NAMALWA (cell line): ENCODE measurements at regions not wholly inside any gene's neighbourhood (a gene's known extent, or its start where the extent isn't known, plus 50 kb on each side); places are given as distances from the start of the nearest gene placed in this dataset.
"Not testable (repeated sequence)": the region's sequence is repeated elsewhere in the genome, so short reads cannot be mapped to it uniquely, and the experiment has no call there.

Experiments used
- DNase-seq: peaks from one replicate; pipeline ENCODE4 v3.0.0-alpha.2; 2015; ENCODE audit warnings: low spot score

DNA sequence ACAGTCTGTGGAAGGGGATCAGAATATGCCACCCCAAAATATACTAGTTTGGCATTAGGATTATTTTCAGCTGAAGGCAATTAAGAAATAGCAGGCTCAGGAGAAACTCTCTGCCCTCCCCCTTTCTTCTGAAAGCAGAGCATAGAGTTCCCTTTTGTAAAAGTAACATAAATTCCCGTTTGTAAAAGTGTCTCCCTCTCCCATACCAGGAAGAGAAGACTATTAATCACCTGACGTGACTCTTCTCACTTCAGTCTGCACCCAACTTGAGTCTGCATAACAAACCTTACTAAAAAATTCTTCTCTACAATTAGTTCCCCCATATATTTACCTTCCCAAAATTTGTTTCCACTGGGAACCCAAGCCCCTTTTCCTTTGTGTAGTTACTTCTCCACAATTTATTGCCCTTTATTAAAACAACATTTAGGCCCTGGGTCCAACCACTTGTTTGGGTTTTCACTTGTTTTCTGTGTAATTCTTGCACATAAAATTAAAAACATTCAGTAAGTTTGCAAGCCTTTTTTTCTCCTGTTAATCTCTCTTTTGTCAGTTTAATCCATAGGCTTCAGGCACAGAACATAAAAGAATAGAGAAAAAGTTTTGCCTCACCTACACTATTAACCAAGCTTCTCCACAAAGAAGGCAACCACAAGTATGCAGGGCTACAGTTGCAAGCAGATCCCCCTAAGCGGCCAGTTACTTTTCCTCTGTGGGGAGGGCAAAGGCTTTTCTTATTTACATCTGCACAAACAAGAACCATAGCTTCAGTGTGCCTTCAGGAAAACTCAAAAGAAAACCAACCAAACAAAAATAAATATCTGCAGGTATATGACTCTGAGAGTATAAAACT lies 73.8 kb upstream of the EPCAM start:
- DNase-seq = no peak

DNA sequence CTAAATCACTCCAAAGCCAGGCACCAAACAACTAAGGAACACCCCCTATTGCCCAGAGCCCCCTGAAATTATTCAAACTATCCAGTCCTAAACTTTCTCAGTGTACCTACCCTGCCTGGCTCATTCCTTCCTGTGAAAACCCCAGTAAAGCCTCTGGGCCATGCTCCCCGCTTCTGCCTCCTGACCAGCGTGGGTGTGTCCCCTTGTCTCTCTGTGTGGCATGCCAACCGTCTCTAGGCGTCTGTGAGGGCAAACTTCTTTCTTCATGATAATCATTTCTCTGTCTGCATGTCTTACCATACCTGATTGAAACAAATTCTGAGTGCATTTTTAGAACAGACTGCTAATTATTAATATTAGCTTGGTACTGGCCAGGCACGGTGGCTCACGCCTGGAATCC lies 75.1 kb upstream of the EPCAM start:
- no peak for DNase-seq

DNA sequence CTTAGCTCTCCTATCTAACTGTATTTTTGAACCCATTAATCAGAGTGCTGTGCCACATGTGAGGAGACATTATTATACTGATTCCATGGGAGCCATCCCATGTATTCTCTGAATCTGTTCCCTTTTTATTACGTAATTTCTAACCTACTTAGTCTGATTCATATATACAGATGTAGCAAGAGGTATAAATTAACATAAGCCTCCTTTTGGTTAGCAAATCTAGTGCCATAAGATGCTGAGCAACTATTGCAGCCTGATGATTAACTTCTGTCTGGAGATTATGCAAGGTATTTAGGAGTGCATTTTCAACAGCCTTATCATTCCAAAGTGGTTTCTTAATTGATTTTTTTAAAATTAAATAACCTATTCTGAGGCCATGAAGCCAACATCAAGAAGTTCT lies 80.2 kb upstream of the EPCAM start:
- DNase-seq = no peak

DNA sequence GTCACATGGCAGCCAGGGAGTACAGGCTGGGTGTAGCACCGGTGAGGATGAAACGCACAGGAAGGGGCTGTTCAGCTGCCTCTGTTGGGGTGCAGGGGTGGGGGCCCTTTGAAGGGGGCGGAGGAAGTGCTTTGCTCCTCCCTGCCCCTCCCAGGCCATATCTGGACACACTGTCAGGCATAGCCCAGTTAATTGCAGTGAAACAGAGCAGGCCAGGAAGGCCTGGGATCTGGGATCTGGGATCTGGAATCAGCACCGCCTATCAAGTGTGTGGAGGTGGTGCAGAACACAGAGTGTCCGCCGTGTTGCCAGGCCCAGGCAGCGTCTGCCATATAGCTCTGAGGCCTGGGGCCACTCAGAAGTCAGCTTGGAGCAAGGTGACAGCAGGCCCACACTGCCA lies 85.5 kb upstream of the EPCAM start:
- no peak for DNase-seq

DNA sequence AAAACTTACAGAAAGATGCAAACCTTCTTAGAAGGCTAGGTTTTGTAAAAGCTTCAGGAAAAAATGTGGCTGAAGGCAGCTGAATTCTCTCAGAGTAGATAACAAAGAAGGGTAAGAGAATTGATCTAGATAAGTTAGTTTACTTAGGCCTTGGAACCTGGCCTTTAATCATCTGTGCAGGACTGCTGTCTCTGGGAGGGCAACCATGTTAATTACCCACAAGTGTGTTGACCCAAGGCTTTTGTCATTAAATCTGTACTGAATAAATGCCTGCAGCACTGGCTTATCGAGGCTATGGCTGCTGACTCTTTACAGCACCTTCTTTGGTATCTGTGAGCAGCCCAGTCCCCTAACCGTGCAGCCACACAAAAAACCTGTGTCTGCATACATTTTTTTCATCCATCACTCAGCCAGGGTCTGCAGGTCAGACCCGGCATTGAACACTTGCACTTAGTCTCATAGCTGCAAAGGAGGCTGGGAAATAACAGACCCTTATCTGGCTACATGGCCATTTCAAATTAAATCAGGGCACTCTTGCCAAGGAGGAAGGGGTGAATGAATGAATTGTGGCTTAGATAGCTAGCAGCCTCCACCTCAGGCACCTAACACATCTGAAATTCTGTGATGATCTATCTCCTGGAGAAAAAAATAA lies 86.4 kb upstream of the EPCAM start:
- no peak for DNase-seq

DNA sequence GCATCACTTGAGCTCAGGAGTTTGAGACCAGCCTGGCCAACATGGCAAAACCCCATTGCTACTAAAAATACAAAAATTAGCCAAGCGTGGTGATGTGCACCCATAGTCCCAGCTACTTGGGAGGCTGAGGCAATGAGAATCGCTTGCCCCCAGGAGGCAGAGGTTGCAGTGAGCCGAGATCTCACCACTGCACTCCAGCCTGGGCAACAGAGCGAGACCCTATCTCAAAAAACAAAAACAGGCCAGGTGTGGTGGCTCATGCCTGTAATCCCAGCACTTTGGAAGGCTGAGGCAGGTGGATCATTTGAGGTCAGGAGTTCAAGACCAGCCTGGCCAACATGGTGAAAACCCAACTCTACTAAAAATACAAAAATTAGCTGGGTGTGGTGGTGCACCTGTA lies 89.6 kb upstream of the EPCAM start:
- not testable (repeated sequence) for DNase-seq

DNA sequence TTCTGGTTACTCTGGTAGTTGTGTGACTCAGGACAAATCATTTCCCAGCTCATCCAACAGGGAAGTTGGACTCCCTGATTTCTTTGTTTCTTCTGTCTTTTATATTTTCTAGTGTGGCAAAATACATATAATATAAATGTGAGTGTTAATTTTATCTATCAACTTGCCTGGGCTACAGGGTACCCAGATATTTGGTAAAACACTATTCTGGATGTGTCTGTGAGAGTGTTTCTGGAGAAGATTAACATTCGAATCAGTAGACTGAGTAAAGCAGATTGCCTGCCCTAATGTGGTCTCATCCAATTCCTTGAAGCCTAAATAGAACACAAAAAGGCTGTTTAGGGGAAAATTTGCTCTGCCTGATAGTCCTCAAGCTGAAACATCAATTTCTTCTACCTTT lies 91.1 kb upstream of the EPCAM start:
- no peak for DNase-seq

DNA sequence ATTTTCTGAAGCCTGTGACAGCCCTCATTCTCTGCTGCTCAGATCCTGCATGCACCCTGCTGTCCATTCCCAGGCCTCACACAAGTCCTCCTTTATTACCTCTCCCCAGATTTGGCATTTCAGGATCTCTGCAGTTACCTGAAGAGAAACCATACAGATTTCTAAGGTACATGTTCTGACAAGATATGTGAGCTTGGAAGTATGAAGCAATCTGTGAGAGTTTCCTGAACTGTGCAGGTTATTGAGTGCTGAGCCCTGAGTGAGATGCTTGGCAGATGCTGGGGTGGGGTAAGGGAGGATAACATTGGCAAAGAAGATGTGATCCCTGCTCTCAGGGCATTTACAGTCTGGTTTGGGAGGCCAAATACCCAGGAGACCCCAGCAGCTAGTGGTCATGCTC lies 91.9 kb upstream of the EPCAM start:
- DNase-seq = no peak

DNA sequence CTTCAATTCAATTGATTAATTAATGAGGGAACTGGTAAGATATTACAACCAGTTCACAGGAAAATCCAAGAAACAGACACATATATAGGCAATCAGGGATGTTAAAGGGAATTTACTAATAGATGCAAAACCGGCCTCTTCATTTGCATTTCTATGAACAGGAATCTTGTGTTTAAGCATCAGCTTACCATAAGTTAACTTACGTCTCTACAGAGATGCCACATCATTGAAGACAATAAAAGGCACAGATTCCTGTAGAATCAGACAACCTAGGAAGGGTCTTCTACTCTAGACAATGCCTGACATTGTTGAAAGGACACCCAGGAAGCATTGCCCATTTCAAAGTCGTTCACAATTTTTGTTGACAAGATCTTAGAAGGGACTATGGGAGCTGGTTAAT lies 93.0 kb upstream of the EPCAM start:
- no peak for DNase-seq

DNA sequence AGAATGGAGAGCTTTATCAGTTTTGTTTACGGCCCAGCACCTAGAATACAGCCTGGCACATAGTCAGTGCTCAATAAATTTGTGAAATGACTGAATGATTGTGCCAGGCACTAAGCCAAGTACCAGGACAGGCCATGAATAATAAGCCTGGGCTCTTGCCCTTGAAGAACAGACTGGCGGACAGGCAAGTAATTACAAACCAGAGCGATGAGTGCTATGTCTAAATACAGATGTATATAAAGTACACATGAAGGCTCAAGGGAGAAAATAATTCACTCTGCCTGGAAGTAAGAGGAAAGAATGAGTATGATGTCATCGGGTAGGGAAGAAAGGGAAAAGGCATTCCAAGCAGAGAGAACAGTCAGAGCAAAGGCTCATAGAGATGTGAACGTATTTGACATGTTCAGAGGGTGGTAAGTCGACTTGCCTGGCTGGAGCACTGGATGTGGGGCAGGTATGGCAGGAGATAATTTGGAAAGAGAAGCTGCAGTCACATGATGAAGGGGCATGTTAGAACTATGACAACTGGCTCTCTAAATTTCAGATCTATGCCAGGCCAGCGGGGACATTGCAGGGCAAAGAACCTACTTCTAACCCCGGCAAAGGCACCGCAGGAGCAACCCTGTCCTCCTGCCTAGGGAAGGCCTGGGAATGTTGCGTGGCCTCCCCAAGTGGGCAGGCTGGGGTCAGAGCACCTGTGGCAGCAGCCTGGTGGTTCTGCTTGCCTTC lies 94.9 kb upstream of the EPCAM start:
- DNase-seq = no peak

DNA sequence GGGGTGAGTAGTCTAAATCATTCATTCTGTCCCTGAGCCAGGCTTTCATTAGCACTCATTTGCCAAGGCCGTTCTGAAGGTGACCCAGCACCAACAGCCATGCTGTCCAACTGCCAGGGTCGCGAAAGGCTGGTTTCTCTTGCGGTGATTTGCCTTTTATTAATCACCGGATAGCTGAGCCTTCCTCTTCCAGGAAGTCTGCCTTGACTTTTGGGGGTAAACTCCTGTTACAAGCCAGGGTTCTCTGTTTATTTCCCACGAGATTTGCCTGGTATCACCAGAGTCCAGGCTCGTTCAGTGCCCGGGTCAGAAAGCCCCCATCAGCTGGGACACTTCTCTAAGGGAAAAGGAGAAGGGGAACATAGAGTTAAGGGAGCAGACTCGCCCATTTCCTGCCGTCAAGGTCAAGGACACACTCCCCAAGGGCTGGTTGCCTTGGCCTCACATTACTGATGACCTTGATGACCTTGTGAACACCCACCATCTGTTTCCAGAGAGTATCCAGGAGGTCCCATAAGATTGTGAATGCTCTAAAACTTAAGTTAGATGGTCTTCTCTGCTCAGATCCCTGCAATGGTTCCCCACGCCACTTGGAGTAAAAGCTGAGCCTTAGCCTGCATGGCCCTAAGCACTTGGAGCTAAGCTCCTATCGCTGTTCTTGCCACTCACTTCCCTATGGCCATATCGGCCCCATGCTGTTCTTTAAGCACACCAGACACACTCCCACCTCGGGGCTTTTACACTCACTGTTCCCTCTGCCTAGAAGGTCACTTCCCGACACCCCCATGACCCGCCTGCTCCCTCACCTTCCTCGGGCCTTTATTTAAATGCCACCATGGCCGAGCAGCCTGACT lies 96.0 kb upstream of the EPCAM start:
- DNase-seq = no peak

DNA sequence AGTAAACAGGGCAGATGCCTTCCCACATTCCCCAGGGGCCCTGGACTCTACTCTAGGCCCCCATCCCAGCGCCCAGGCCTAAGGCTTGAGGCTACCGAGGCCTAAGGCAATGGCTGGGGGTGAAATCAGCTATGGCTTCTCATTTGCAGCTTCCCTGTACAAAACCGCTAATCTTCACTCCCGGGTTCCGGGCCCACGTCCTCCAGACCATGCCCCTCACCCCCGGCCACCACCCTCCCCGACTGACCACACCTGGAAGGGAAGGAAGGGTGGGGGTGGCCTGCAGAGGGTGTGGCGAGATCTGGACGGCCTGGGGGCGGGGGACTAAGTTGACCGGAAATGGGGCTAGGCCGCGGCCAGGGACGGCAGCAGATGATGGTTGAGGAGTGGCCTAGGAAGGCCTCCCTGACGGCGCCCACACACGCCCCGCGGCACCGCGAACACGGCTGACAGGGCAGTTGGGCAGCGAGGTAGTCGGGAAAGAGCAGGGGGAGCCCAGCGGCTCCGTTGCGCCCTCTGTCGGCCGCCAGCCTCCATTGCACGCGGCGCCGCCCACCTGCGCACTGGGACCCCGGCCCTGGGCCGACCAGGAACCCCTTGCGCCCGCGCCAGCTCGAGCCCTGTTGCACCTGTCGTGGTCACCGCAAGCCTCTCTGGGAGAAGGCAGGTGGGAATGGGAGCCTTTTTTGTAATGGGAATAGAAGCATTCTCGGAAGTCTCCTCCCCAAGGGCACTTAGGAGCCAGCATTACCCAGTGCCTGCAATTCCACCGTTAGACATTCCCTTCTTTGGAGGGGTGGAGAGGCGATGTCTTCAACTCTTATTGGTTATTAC lies 95.9 kb upstream of the CALM2 start:
- peak; percentile 59 for DNase-seq

DNA sequence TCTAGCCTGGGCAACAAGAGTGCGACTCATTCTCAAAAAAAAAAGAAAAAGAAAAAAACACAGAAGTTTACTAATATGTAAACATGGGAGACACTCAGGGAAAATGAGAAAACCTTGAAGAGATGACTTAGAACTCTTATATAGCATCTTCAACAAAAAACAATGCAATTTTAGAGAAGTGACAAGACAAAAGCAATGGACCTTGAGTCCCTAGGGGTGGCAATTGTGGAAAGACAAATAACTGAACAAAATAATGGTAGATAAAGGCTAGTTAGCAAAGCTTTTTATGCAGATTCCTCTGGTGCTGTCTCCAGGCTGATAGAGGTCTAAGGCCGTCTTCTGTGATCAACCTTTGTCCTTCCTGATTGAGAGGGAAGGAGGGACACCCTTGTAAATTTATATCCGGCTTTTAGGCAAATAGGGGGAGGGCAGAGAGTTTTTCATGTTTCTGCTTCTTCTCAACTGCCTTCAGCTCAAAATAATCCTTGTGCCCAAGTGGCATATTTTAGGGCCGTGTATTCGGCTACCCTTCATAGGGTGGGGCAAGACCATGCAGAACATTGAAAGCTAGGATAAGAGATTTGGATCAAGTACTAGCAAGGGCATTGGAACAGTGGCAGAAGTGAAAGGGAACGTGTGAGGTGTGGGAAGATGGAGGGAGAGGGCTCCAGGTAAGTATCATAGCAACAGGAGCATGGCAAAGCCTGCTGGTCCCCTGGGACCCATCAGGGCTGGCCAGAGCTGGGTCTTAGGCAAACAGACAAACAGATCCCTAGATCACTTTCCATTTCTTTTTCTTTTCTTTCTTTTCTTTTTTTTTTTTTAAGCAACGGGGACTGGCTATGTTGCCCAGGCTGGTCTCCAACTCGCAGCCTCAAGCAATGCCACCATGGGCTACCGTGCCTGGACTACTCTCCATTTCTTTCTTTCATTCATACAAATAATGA lies 95.0 kb upstream of the CALM2 start:
- DNase-seq = peak; percentile 16

DNA sequence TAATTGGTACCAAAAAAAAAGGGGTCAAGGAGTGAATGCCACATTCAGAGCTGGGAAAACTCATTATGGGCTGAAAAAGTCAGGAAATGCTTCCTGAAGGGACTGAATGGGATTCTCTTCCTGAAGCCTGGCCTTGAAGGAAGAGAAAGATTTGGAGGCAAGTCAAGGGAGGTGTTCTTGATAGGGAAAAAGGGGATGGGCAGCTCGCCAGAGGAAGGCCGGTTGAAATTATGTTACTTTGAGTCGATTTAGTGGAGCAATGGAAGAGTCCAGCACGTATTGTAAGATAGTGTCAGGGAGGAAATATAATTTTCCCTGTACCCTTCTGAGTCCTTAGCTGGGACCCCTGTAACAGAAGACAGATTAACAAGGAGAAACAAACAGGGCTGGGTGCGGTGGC lies 94.1 kb upstream of the CALM2 start:
- DNase-seq = no peak

DNA sequence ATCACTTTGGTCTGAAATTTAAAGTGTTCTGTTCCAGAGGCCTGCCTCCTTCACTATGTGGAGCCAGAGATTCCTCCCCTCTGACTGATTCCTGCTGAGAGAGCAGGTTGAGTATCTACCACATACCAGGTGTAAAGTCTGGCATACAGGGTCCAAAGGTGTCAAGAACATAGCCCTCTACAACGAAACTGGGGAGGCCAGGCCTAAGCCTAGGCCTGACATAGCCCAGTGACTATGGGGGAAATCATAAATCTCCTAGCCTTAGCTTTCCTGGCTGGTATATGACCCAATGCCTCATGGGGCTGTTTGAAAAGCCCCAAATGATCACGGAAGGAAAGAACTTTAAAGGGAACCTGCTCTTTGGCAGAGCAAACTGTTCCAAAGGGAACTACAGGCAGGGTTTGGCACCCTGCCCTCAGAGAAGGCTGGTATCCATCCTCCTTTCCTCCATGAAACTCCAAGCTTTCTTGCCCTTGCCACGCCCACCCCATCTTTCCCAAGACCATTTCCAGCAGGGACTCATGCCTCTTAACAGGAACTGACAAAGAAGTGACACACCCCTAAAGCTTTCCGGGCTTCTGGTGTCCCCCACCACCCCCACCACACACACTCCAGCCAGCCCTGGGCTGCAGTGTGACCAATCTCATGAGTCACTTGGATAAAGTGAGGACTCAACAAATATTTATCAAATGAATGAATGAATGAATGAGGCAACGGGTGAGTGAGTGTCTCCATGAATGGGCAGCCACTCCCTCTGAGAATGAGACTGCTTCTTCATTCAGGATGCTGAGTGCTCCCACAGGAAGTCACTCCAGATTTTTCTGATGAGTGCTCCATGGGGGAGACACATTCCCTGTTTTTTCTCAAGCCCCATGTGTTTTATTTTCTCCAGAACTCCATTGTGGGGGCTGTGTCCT lies 93.3 kb upstream of the CALM2 start:
- no peak for DNase-seq

DNA sequence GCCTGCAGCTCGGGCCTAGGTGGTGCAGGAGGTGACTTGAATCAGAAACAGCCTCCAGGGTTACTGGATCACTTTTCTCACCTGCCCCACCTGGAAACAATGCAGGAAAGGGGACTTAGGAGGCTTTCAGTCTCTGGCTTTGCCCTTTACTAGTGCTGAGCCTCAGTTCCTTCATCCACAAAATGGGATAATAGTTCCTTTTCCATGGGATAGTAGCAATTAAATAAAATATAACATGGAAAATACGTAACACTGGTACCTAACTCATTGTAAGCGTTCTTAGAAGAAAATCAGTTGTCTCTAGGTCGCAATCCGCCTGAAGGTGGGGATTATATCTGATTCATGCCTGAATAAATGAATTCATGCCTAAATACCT lies 91.4 kb upstream of the CALM2 start:
- no peak for DNase-seq

DNA sequence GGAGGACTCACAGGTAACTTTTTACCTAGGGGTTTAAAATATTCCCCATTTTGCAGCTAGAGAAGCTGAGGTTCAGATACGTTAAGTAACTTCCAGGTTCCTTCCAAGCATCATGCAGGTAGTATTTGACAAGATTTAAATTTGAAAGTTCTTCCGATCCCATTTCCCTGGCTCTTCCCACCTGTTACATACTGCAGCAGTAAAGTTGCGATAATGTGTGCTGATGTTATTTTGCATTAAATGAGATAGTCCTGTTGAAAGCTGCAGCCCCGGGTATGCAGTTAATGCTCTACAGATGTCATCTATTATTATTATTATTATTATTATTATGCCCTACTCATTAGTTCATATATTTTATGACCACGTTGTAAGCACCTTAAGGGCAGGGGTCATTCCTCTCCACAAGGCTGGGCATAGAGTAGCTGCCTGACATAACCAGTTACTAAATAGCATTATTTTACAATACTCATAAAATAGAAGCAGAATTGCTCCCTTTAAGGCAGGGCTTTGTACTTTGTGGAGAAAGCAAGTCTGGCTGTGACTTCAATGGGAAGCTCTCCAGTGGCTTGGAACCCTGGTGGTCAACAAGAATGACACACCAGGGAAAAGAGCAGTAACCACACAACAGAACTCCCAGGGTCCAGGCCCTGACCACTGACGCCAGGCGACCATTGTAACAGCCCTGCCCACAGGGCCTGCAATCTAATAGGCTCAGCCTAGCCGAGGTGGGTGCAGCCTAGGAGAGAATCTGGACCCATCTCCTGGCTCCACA lies 90.8 kb upstream of the CALM2 start:
- no peak for DNase-seq

DNA sequence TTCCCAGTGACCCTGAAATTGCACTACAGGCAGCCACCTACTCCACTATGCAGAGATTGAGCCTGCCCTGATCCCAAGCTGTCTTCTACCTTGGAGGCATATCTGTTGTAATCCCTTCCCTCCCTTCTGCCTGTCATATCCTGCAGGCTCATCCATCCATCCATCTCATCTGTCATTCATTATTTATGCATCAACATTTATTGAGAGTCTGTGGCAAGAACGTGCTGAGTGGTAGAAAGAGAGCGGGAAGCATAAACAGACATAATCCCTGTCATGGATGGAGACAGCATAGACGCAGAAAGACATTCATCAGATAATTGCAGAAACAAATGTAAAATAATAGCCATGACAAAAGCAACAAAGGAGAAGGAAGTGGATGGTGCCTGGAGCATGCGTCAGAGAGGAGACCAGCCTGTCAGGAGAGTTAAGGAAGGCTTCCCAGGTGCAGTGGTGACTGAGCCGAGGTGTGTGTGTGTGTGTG lies 89.5 kb upstream of the CALM2 start:
- DNase-seq = no peak
